ENCODE measurements at regions not wholly inside any gene's neighbourhood (a gene's known extent, or its start where the extent isn't known, plus 50 kb on each side); places are given as distances from the start of the nearest gene placed in this dataset.

DNA sequence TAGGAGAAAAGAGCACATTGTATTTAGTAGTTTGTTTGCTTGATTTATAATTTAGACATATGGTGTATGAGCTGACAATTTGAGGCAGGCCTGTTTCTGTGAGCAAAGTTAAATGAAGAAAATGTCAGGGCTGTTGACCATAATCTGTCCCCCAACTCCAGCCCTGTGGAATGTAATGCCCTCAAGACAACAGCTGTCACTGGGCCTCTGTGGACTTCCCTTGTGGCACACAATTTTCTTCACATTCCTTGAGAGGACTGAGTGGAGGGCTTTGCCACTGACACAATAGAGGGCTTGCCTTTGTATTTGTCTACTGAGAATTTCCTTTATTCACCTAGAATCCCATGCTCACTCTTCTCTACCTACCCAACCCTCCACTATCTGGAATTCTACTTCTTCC is 141.2 kb upstream of the CD180 start:
- no peaks in the 10 kb centered on the region for H4K20me1 ChIP-seq (ENCODE audit: low read depth)
- no peaks in the 10 kb centered on the region for H3F3A ChIP-seq (ENCODE audit: low read depth)
- no peaks in the 10 kb centered on the region for H3K9me3 ChIP-seq (ENCODE audit: low read depth)
- H3K36me3 ChIP-seq = no peaks in the 10 kb centered on the region
- H3K79me2 ChIP-seq (ENCODE audit: low read depth) = no peaks in the 10 kb centered on the region
- no peak overlapping the region for H2AFZ ChIP-seq (replicated peaks)
- Mint-ChIP-seq H3K9me3 (no peaks in the 10 kb centered on the region), H3K27ac (no peak overlapping the region), H3K4me1 (peaks cover 10% of the 10 kb centered on the region), H3K27me3 (ENCODE audit: insufficient read depth, low read depth) (no peaks in the 10 kb centered on the region), H3K4me3 (no peak overlapping the region), H3K36me3 (no peaks in the 10 kb centered on the region)
- no peak overlapping the region for H3K9ac ChIP-seq
- no peak overlapping the region for H3K27ac ChIP-seq
- TF ChIP-seq CTCF (IDR thresholded peaks at IDR 0.05) = no peak
- TF ChIP-seq EZH2phosphoT487 (IDR thresholded peaks at IDR 0.05) = no peak
- no peak for TF ChIP-seq EZH2 (IDR thresholded peaks at IDR 0.05)
- peak overlapping the region; percentile 11 for H3K4me2 ChIP-seq
- no peaks in the 10 kb centered on the region for H3K27me3 ChIP-seq
- DNase-seq (ENCODE audit: low spot score) = peak; percentile 36
- peaks cover 15% of the 10 kb centered on the region for H3K4me1 ChIP-seq
- H3K4me3 ChIP-seq = no peak overlapping the region

- TF ChIP-seq EZH2phosphoT487 (IDR thresholded peaks at IDR 0.05) (no peak), CTCF (IDR thresholded peaks at IDR 0.05) (no peak), EZH2 (IDR thresholded peaks at IDR 0.05) (no peak)
These were observed 138.8 kb upstream of the CD180 start for GRCh38 chr5:67335426-67335825.

DNA sequence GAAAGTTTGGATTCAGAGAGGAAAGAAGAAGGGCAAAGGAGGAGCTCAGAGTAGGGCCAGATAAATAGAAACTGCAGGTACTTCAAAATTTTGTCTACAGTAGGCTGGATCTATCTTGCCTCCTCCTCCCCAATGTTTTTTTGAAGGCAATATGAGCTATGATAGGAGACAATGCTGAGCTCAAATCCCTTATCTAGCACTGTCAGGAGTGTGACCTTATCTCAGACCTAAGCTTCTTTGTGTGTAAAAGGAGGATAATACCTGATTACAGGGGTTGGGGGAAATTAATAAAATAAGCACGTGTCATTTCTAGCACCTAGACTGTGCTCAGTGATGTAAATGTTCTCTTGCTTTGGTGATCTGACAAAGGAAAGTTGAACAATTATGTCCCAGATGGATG is 137.8 kb upstream of the CD180 start:
- H3K4me2 ChIP-seq = no peak overlapping the region
- no peak overlapping the region for H3K27ac ChIP-seq
- H3K4me3 ChIP-seq = no peak overlapping the region
- H3K9ac ChIP-seq = no peak overlapping the region
- Mint-ChIP-seq H3K36me3 (peaks cover 2% of the 10 kb centered on the region), H3K4me1 (peaks cover 10% of the 10 kb centered on the region), H3K9me3 (peaks cover 17% of the 10 kb centered on the region), H3K27me3 (ENCODE audit: insufficient read depth, low read depth) (peaks cover 4% of the 10 kb centered on the region), H3K4me3 (no peak overlapping the region), H3K27ac (no peak overlapping the region)
- no peaks in the 10 kb centered on the region for H3K27me3 ChIP-seq
- peaks cover 7% of the 10 kb centered on the region for H3K9me3 ChIP-seq (ENCODE audit: low read depth)
- H3K79me2 ChIP-seq (ENCODE audit: low read depth) = no peaks in the 10 kb centered on the region
- no peaks in the 10 kb centered on the region for H3F3A ChIP-seq (ENCODE audit: low read depth)
- no peaks in the 10 kb centered on the region for H4K20me1 ChIP-seq (ENCODE audit: low read depth)
- DNase-seq (ENCODE audit: low spot score) = no peak
- H2AFZ ChIP-seq (replicated peaks) = no peak overlapping the region
- H3K36me3 ChIP-seq = no peaks in the 10 kb centered on the region
- TF ChIP-seq EZH2 (IDR thresholded peaks at IDR 0.05) (no peak), CTCF (IDR thresholded peaks at IDR 0.05) (no peak), EZH2phosphoT487 (IDR thresholded peaks at IDR 0.05) (no peak)
- H3K4me1 ChIP-seq = peaks cover 15% of the 10 kb centered on the region

More at GRCh38 chr5:67335426-67335825, 138.8 kb upstream of the CD180 start:
- Histone ChIP-seq H3K9me3 (ENCODE audit: low read depth) (peaks cover 4% of the 10 kb centered on the region), H3K4me1 (peaks cover 15% of the 10 kb centered on the region), H3K27me3 (no peaks in the 10 kb centered on the region), H3K4me3 (no peak overlapping the region), H3K79me2 (ENCODE audit: low read depth) (no peaks in the 10 kb centered on the region), H3K27ac (no peak overlapping the region), H4K20me1 (ENCODE audit: low read depth) (no peaks in the 10 kb centered on the region), H3K4me2 (no peak overlapping the region), H2AFZ (replicated peaks) (no peak overlapping the region), H3F3A (ENCODE audit: low read depth) (no peaks in the 10 kb centered on the region), H3K36me3 (no peaks in the 10 kb centered on the region), H3K9ac (no peak overlapping the region)
- Mint-ChIP-seq H3K4me1 (peaks cover 10% of the 10 kb centered on the region), H3K27me3 (ENCODE audit: insufficient read depth, low read depth) (peaks cover 4% of the 10 kb centered on the region), H3K36me3 (peaks cover 2% of the 10 kb centered on the region), H3K27ac (no peak overlapping the region), H3K4me3 (no peak overlapping the region), H3K9me3 (peaks cover 17% of the 10 kb centered on the region)
- no peak for DNase-seq (ENCODE audit: low spot score)

Measured in neural progenitor cell (in vitro differentiated cells).